ENCODE measurements at regions not wholly inside any gene's neighbourhood (a gene's known extent, or its start where the extent isn't known, plus 50 kb on each side); places are given as distances from the start of the nearest gene placed in this dataset.

DNA sequence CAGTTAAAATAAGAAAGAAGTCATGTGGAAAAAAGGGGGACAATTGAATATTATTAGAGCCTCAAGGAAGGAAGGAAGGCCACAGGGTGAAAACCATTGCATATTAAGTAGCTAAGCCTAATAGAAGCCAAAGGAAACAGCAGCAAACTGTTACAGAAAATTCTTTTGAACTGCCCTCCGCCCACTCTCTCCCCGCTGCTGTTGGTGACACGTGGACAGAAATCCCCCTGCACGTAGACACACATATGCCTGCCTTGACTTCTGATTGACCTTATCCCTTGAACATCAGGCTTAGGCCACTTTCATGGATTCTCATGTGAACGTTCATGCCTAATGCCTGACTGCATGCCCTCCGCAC lies 229.1 kb downstream of the KCNRG start:
- TF ChIP-seq, protein P1, sequence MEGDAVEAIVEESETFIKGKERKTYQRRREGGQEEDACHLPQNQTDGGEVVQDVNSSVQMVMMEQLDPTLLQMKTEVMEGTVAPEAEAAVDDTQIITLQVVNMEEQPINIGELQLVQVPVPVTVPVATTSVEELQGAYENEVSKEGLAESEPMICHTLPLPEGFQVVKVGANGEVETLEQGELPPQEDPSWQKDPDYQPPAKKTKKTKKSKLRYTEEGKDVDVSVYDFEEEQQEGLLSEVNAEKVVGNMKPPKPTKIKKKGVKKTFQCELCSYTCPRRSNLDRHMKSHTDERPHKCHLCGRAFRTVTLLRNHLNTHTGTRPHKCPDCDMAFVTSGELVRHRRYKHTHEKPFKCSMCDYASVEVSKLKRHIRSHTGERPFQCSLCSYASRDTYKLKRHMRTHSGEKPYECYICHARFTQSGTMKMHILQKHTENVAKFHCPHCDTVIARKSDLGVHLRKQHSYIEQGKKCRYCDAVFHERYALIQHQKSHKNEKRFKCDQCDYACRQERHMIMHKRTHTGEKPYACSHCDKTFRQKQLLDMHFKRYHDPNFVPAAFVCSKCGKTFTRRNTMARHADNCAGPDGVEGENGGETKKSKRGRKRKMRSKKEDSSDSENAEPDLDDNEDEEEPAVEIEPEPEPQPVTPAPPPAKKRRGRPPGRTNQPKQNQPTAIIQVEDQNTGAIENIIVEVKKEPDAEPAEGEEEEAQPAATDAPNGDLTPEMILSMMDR (IDR thresholded peaks at IDR 0.05), result no peak
- TF ChIP-seq EP300 (IDR thresholded peaks at IDR 0.05) (no peak), POLR2A (IDR thresholded peaks at IDR 0.05) (no peak), POLR2AphosphoS5 (IDR thresholded peaks at IDR 0.05) (no peak)
